ENCODE measurements at regions not wholly inside any gene's neighbourhood (a gene's known extent, or its start where the extent isn't known, plus 50 kb on each side); places are given as distances from the start of the nearest gene placed in this dataset.

DNA sequence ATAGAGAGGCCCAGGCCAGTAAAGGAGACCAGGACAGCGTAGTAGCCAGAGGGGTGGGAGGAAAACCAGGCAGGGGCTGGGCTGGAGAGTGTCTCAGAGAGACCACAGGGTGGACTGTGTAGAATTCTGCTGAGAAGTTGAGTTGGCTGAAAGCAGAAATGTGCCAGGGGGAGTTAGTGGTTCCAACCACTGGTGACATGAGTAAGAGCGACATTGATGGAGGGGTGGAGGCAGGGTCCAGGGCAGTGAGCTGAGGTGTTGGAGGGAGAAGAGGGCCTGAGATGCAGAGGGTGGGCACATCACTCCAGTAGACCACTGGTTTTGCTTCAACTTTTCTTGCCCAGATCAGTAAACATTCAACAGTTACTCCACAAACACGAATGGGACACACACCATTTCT lies 106.5 kb downstream of the ASB7 start:
- no peaks in the 10 kb centered on the region for H3K27me3 ChIP-seq (replicated peaks in 1 of 4; ENCODE audit: control extremely low read depth in 1 of 4, control insufficient read depth in 3 of 4, insufficient read depth in 4 of 4, low read length in 3 of 4)
- no peaks in the 10 kb centered on the region for H3K36me3 ChIP-seq (replicated peaks in 1 of 2; ENCODE audit: control extremely low read depth in 1 of 2, control insufficient read depth in 1 of 2, extremely low read depth in 1 of 2, insufficient read depth in 2 of 2, low read length in 1 of 2)
- H4K20me1 ChIP-seq (ENCODE audit: control insufficient read depth, insufficient read depth, low read length, poor library complexity, severe bottlenecking), result no peaks in the 10 kb centered on the region
- no peak overlapping the region for H3K4me3 Mint-ChIP-seq
- no peak overlapping the region for H2AFZ ChIP-seq (ENCODE audit: insufficient read depth, low read depth, low read length, poor library complexity, severe bottlenecking)
- ATAC-seq (ENCODE audit: low read depth), result no peak
- intact Hi-C loops (cut with micrococcal nuclease), result no loop called here
- no peak overlapping the region for H3K9ac ChIP-seq (ENCODE audit: low read length)
- 76% methylated on average over 2 of the region's 3 CpGs for WGBS (ENCODE audit: insufficient coverage)
- no peaks in the 10 kb centered on the region for H3K9me3 Mint-ChIP-seq (ENCODE audit: insufficient read depth)
- DNase-seq, result no peak
- H3K27ac Mint-ChIP-seq, result no peak overlapping the region
- CTCF ChIA-PET, result interaction anchor here (0.8 kb wide), 1 partner anchor 137 kb away, joined by 3 read pairs; no protein-coding TSS in a partner anchor
- no peak for TF ChIP-seq EZH2 (IDR thresholded peaks at IDR 0.05; ENCODE audit: borderline replicate concordance, insufficient read depth, low read depth, low read length, poor library complexity, severe bottlenecking)
- TF ChIP-seq, protein P1, sequence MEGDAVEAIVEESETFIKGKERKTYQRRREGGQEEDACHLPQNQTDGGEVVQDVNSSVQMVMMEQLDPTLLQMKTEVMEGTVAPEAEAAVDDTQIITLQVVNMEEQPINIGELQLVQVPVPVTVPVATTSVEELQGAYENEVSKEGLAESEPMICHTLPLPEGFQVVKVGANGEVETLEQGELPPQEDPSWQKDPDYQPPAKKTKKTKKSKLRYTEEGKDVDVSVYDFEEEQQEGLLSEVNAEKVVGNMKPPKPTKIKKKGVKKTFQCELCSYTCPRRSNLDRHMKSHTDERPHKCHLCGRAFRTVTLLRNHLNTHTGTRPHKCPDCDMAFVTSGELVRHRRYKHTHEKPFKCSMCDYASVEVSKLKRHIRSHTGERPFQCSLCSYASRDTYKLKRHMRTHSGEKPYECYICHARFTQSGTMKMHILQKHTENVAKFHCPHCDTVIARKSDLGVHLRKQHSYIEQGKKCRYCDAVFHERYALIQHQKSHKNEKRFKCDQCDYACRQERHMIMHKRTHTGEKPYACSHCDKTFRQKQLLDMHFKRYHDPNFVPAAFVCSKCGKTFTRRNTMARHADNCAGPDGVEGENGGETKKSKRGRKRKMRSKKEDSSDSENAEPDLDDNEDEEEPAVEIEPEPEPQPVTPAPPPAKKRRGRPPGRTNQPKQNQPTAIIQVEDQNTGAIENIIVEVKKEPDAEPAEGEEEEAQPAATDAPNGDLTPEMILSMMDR (IDR thresholded peaks at IDR 0.05), result no peak
- no peak overlapping the region for H3K4me3 ChIP-seq (ENCODE audit: control extremely low read depth in 1 of 5, extremely low read depth in 1 of 5, insufficient read depth in 1 of 5, low read depth in 2 of 5, low read length in 4 of 5)
- H3K4me2 ChIP-seq (replicated peaks; ENCODE audit: low read depth, low read length, poor library complexity, severe bottlenecking), result no peak overlapping the region
- no peak overlapping the region for H3K27ac ChIP-seq (ENCODE audit: low read length in 2 of 2)
- POLR2A ChIA-PET, result no interaction called here
- H3K27me3 Mint-ChIP-seq, result peaks cover 23% of the 10 kb centered on the region
- peaks cover 0 to 8% (median 0%) of the 10 kb centered on the region in 3 donors for H3K9me3 ChIP-seq (ENCODE audit: control extremely low read depth in 1 of 3, control insufficient read depth in 2 of 3, insufficient read depth in 1 of 3, low read length in 2 of 3)
- H3K79me2 ChIP-seq (ENCODE audit: control insufficient read depth, insufficient read depth, low read length), result no peaks in the 10 kb centered on the region
- no peaks in the 10 kb centered on the region for H3K4me1 ChIP-seq (ENCODE audit: control insufficient read depth in 2 of 2, insufficient read depth in 2 of 2, low read length in 2 of 2)
- no peaks in the 10 kb centered on the region for H3K4me1 Mint-ChIP-seq

- Mint-ChIP-seq H3K4me1 (no peaks in the 10 kb centered on the region), H3K27me3 (peaks cover 14% of the 10 kb centered on the region), H3K4me3 (no peak overlapping the region), H3K27ac (no peak overlapping the region), H3K9me3 (ENCODE audit: insufficient read depth) (no peaks in the 10 kb centered on the region)
- Histone ChIP-seq H3K27ac (ENCODE audit: low read length in 2 of 2) (no peak overlapping the region), H3K4me3 (ENCODE audit: control extremely low read depth in 1 of 5, extremely low read depth in 1 of 5, insufficient read depth in 1 of 5, low read depth in 2 of 5, low read length in 4 of 5) (no peak overlapping the region), H3K36me3 (replicated peaks in 1 of 2; ENCODE audit: control extremely low read depth in 1 of 2, control insufficient read depth in 1 of 2, extremely low read depth in 1 of 2, insufficient read depth in 2 of 2, low read length in 1 of 2) (no peaks in the 10 kb centered on the region), H3K9ac (ENCODE audit: low read length) (no peak overlapping the region), H3K4me1 (ENCODE audit: control insufficient read depth in 2 of 2, insufficient read depth in 2 of 2, low read length in 2 of 2) (no peaks in the 10 kb centered on the region), H3K27me3 (replicated peaks in 1 of 4; ENCODE audit: control extremely low read depth in 1 of 4, control insufficient read depth in 3 of 4, insufficient read depth in 4 of 4, low read length in 3 of 4) (no peaks in the 10 kb centered on the region), H3K4me2 (replicated peaks; ENCODE audit: low read depth, low read length, poor library complexity, severe bottlenecking) (no peak overlapping the region), H3K9me3 (ENCODE audit: control extremely low read depth in 1 of 3, control insufficient read depth in 2 of 3, insufficient read depth in 1 of 3, low read length in 2 of 3) (peaks cover 0 to 8% (median 0%) of the 10 kb centered on the region in 3 donors), H4K20me1 (ENCODE audit: control insufficient read depth, insufficient read depth, low read length, poor library complexity, severe bottlenecking) (no peaks in the 10 kb centered on the region), H2AFZ (ENCODE audit: insufficient read depth, low read depth, low read length, poor library complexity, severe bottlenecking) (no peak overlapping the region), H3K79me2 (ENCODE audit: control insufficient read depth, insufficient read depth, low read length) (no peaks in the 10 kb centered on the region)
- TF ChIP-seq, protein P1 (IDR thresholded peaks at IDR 0.05), result no peak
- no peak for TF ChIP-seq EZH2 (IDR thresholded peaks at IDR 0.05; ENCODE audit: borderline replicate concordance, insufficient read depth, low read depth, low read length, poor library complexity, severe bottlenecking)
- intact Hi-C loops (cut with micrococcal nuclease), result no loop called here
- whole genome bisulfite sequencing (ENCODE audit: insufficient coverage), result 42% methylated on average over 2 of the region's 2 CpGs
- DNase-seq, result no peak
- no peak for ATAC-seq (ENCODE audit: low read depth)
- ChIA-PET POLR2A (no interaction called here), CTCF (no interaction called here)
Observed at GRCh38 chr15:100710222-100710621, 107.8 kb downstream of the ASB7 start.
